GM21515 (cell line): ENCODE measurements at regions not wholly inside any gene's neighbourhood (a gene's known extent, or its start where the extent isn't known, plus 50 kb on each side); places are given as distances from the start of the nearest gene placed in this dataset.

Source experiments
- ATAC-seq: cut with Tn5 transposase; IDR thresholded peaks from one replicate; pipeline ENCODE4 v1.9.1; 2021; ENCODE audit not compliant: unreplicated experiment

DNA sequence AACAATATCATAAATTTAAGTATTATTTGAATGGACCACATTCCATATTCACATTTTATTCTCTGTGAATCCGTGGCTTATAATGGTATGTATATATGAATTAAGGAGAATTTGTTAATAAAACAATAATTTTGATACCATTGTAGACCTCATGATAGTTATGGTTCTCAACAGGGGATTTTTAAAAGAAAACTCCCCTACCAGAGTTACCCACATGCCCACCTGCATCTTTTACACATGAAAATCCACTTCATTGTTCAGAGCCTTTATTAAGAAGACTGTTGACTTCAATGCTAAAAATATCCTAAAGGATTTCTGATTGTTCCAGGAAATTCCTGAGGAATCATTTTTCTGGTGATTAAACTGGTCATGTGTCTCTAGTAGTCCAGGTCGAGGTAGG is 557.7 kb upstream of the MEF2C start:
- ATAC-seq, result no peak

DNA sequence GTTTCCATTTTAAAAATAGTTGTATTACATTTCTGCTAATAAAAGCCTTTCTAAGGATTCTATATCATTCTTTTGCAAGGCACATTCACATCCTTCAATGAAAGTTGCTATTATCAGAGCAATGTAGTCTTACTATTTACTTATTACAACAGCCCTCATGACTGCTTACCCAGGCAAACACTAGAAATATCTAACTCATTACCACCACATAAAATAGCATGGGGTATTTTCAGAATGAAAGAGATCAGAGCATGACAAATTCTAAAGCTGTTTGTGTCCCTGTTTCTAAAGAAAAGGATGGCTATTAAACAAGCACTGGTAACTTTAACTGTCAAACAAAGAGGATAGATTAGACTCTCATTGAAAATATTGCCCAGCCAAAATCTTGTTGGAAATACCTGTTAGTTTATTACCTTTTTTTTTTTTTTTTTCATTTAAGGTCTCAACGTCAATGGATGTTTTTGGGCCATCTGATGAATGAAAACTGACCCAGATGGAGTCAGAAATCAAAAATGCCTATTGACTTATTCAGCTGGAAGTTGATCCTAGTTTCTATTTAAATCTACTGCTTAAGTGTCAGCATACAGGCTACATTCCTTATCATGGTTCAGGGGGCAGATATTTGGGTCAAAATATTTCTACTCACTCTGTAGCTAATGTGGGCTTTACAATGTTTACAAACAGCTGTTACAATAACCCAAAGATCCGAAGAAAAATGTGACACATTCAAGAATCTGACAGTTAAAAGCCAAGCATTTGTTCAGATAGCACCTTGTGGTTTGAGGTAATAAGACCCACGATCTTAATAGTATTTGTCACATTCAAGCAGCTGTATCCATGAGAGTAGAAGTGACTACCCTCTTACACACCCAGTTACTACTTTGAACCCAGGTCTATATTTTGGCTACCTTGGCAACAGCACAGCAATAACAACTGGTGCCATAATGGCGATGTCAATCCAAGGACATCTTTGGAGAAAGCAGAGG is 554.8 kb upstream of the MEF2C start:
- ATAC-seq, result no peak

DNA sequence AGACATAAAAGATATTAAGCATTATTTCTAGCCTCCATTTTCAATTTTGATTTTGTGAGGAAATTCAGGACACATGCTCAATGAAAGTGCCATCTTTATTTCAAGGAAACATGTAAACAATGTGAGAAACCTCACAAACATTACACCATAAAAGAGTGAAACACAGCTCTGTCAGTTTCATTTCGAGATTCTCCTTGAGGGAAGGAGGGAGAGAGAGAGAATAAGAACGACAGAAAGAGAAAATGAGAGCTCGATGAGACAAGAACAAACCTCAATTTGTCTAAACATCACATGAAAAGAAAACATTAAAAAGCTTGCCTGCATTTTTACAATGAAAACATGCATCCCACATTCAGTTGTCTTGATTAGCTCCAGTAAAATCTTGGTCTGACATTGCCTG is 553.5 kb upstream of the MEF2C start:
- ATAC-seq, result no peak

DNA sequence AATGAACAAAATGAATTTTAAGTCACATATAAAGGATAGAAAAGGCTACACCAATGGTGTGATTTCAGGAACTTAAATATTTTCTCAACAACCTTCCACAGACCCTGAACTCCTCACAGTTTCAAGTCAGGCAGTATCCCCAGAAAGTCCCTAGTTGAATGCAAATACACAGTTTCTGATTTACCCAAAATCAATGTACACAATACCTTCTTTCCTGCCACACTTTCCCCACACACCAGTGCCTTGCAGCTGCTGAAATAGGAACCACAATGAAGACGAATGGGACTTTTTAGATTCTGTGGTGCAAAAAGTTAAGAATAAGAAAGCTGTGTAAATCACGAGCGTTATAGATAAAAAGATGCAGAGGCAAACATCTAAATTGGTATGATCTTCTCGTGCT is 552.4 kb upstream of the MEF2C start:
- ATAC-seq, result peak; percentile 77

DNA sequence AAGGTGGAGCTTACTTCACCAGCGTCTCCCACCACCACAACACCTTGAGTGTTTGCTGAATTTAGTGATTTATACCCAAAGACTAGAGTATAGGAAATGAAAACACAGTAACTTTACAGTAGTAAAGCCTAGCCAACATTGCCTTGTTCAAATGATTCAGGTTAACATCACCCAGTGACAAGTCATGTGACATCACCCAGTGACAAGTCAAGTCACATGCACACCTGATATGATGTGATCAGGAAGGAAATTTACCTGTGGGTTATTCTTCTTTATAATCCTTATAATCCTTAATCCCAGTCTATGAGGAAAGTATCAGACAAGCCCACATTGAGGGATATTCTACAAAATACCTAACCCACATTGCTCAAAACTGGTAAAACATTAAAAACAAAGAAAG is 545.6 kb upstream of the MEF2C start:
- ATAC-seq, result no peak

DNA sequence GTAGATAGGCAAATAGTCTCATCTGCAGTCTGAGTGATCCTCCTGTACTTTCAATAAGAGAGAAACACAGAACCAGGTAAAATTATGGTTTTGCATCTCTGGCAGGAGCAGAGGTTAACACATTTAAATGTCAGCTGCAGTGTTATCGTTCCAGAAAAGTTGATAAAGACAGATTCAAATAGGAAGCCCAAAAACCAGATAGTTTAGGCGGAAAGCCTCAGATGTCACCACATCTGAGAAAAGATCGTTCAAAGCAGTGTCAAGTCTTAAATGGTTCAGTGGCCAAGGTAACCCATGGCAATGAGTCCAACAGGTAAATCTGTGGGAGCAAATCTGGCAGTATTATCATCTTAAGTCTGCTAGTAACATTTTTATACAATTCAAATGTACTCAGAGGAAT is 542.1 kb upstream of the MEF2C start:
- no peak for ATAC-seq

DNA sequence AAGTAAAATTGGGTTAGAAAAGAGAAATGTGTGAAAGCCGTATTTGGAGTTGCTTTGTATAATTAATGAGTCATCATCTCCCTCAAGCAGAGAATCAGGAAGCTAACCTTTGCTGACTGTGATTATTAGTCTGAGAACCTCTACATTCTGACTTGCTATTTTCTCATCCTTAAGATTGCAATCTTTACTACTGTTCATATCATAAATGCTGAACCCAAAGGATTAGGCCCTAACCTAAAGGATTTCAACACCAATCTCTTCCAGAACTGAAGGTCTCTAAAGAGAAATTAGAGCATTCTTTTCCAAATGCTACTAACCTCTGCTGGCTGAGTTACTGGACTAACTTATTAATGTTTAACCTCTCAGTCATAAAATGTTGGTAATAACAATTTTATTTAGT is 538.1 kb upstream of the MEF2C start:
- ATAC-seq, result no peak

DNA sequence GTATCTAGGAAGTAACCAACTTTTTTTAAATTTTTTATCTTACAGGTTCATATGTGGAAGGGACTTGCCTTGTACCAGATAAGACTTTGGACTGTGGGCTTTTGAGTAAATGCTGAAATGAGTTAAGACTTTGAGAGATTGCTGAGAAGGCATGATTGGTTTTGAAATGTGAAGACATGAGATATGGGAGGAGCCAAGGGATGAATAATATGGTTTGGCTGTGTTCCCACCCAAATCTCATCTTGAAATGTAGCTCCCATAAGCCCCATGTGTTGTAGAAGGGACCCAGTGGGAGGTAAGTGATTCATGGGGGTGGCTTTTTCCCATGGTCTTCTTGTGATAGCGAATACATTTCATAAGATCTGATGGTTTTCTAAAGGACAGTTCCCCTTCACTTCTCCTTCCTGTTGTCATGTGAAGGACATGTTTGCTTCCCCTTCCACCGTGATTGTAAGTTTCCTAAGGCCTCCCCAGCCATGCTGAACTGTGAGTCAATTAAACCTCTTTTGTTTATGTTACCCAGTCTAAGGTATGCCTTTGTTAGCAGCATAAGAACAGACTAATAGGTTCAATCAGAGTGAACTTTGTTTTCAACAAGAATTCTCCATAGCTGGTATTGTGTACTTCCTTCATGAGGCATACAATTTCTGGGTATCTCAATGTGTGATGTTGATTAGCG is 535.6 kb upstream of the MEF2C start:
- no peak for ATAC-seq

DNA sequence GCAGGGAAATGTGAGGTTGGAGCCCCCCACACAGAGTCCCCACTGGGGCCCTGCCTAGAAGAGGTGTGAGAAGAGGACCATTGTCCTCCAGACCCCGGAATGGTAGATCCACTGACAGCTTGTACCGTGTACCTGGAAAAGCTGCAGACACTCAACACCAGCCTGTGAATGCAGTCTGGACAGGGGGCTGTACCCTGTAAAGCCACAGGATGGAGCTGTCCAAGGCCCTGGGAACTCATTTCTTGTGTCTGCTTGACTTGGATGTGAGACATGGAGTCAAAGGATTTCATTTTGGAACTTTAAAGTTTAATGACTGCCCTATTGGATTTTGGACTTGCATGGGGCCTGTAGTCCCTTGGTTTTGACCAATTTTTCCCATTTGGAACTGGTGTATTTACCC is 535.0 kb upstream of the MEF2C start:
- no peak for ATAC-seq

DNA sequence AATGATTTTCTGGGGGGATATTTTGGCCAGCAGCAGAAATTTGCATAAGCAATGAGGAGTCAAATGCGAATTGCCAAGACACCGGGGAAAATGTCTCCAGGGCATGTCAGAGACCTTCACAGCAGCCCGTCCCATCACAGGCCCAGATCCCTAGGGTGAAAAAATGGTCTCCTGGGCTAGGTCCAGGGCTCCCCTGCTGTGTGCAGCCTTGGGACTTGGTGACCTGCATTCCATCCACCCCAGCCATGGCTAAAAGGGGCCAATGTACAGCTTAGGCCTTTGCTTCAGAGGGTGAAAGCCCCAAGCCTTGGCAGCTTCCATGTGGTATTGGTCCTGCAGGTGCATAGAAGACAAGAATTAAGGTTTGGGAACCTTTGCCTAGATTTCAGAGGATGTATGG is 534.5 kb upstream of the MEF2C start:
- no peak for ATAC-seq

DNA sequence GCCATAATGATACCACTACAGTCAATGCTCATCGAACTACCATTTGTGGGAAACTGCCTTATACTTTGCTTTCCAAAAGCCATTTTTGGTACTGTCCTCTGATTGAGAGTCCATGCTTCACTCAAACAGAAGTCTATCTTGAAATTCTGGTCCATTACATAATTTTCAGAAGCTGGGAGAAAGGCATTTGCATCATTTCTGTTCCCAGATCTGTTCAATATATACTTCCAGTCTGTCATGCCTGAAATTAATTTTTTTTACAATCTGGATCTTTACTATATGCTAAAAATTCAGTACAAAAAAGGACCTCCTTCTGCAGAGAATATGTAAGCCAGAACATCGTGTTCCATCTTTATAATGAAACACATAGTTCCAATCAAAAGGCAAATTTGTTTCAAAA is 528.9 kb upstream of the MEF2C start:
- no peak for ATAC-seq

DNA sequence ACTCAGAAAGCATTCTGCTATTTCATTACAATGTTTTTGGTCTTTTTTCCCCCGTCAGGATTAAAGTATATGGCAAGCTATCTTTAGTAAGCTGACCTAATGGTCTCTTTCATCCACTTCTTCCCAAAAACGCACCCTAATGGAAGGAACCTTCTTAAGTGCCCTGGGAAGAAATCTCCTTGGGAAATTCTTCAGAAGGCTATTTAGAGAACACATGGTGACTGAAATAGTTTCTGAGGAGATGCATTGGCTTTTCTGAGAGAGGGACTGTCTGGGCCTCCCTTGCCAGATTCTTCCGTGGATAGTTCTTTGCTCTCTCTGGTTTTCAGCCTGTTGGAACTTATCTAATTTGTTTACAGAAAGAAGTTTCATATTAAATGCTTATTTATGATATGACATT is 524.1 kb upstream of the MEF2C start:
- ATAC-seq, result no peak

DNA sequence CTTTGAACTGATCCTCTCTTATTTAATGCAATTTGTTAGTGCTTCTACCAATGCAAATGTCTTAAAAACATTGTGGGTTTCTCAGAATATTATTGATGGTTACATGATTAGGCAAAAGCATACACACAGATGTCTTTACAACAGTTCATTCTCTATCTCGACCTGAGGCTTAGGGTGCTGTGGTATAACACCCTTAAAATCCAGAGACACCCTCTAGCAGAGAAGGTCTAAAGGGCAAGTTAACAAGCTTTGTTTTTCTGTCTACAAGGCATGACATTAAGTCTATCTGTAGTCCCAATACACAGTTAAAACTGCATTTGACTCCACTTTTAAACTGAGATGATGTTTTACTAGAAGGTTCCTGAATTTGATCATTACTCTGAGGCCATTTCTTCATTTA is 518.7 kb upstream of the MEF2C start:
- ATAC-seq, result no peak

DNA sequence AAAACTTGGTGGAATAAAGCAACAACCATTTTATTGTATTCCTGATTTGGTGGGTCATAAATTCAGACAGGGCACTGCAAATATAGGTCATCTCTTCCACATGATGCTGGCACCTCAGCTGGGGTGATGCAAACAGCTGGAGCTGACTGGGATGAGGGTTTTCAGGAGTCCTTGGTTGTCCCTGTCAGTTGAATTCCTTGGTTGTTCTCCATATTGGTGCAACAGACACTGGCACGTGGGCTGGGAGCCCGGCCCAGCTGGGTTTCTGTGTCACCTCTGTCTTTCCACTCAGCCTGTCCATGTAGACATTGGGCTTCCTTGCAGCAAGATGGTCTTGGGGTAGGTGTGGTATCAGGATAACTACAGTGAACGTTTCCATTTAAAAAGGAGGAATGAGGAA is 518.0 kb upstream of the MEF2C start:
- no peak for ATAC-seq

DNA sequence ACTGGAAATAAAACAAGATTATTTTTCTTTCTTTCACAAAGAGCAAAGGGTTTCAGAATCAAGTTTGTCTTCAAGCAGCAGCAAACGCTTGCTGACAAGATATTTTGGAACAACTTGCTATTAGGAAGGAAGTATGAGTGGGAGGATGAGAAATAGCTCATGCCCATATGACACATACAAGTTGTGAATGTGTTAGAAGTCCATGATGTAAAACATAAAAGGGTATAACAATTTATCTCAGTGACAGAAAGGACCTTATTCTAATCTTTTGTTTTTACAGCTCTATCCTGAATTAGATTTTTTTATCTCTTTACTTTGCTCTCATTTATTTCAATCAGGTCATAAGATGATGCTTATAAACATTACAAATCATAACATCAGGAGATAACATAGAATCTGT is 516.6 kb upstream of the MEF2C start:
- no peak for ATAC-seq

DNA sequence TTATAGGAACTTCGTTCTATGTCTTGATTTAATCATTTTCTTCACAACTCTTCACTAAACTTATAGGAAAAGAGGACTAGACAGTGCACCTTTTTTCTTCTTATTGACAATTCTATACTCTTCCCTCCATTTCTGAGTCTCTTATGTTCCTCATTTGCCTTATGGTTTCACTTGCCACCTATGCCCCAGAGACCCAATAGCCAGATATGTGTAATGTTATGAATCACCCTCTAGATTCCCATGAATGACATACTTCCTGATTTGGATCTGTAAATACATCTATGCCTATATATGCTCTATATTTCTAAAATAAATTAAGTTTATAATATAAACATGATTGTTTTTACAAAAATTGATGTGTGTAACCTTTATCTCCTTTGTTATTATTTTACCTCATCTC is 514.1 kb upstream of the MEF2C start:
- peak; percentile 45 for ATAC-seq

DNA sequence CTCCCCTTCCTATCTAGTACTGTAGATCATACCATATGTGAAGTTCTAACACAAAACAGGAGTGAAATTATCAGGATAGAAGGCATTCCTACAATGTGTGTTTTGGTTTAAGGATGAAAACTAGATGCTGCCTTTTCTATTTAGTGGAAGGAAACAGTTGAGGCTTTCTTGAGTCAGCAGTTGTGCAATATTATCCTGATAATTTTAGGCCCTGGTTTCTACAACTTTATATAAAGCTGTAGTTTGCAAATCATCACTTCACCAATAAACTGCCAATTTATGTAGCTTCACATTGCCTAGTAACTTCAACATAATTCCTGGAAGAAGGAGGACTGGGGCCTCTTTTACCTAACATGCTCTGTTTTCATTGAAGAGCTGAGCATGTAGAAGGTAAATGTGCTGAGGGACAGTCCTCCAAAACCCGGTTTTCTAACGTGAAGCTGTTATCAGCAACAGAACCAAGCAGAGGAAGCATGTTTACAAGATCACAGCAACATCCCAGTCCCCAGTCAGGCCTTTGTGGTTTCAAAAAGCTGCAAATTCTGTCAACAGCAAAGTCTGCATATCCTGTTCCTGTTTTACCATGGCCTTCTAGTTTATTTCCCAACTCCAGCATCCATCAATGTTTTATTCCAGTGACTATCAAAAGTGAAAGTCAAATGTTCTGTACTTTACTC is 513.4 kb upstream of the MEF2C start:
- peak; percentile 54 for ATAC-seq

DNA sequence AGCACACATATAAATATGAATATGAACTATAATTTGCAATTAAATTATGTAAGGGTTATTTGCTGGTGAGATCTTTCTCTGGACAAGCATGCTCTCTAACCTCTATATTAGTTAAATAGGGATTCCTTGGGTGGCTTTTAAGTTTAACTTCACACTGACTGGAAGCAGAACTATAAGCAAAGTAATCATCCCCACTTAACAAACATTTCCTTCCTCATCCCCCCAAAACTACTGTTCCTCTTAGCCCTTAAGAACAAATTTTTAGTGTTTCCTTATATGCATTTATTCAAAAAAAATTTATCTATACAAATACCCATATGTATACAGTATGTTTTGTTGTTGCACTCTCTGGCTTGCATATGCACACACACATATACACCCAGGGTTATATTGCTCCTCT is 512.1 kb upstream of the MEF2C start:
- no peak for ATAC-seq

DNA sequence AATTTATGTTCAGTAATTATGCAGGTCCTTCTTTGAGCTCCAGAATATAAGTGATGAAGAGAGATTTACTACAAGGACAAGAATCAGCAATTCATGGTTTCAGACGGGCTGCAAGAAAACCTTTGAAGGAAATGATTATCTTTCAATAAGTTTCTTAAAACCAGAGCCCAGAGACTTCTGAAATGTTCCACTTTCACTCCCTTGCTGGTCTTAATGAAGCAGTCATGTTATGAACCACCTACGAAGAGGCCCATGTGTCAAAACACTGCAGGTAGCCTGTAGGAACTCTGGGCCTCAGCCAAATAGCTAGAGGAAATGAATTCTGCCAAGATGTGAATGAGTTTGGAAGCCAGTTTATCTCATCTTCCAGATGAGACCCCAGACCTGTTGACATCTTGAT is 505.9 kb upstream of the MEF2C start:
- ATAC-seq, result no peak

DNA sequence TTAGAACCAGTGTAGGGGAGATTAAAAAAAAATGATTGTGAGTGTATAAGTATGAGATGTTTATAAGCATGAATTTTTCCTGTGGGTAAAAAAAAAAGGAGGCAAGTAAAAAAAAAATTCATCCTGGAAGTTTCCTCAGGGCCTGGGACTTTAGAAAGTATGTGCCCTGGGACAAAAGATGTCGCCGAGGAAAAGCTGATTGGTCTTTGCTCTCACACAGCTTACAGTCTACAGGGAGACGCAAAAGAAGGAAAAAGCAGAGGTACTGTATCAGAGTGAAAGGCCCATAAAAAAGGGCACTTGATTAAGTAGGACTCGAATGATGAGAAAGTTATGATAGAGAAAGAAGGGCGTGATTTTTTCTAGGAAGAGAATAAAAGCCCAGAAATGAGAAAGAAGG is 501.4 kb upstream of the MEF2C start:
- no peak for ATAC-seq

DNA sequence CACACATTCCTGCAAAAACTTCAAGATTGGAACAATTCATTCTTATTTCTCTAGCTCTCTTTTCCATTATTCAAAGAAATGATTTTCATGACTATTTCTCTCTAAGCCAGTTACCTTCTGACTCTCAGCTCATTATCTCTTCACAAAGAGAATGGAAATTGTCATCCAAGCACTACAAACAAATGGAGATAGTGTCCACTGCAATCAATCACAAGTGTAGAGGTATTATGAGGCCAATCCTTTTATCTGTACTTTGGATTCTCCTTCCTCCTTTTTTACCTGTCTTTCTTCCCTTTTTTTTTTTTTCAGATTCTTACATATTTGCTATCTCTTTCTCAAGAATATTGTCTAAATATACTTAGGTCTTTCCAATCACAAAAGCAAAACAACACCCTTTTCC is 497.7 kb upstream of the MEF2C start:
- ATAC-seq, result no peak
